ENCODE measurements at regions not wholly inside any gene's neighbourhood (a gene's known extent, or its start where the extent isn't known, plus 50 kb on each side); places are given as distances from the start of the nearest gene placed in this dataset.
"Not testable (repeated sequence)": the region's sequence is repeated elsewhere in the genome, so short reads cannot be mapped to it uniquely, and the experiment has no call there.

- H3K9me1 ChIP-seq (ENCODE audit: control insufficient read depth, extremely low read depth, insufficient read depth, low read length); H3K27me3 ChIP-seq (ENCODE audit: control insufficient read depth, extremely low read depth, insufficient read depth, low read length); H3K79me2 ChIP-seq (ENCODE audit: control insufficient read depth, insufficient read depth, low read length); H3K4me3 ChIP-seq (ENCODE audit: control insufficient read depth in 2 of 3, extremely low read depth in 1 of 3, insufficient read depth in 2 of 3, low read depth in 1 of 3, low read length in 3 of 3); H3K9me3 ChIP-seq (ENCODE audit: control insufficient read depth, low read depth, low read length); H3K36me3 ChIP-seq (ENCODE audit: control insufficient read depth in 2 of 2, extremely low read depth in 1 of 2, insufficient read depth in 2 of 2, low read length in 2 of 2); H3K27ac ChIP-seq (ENCODE audit: control insufficient read depth, insufficient read depth, low read length); FAIRE-seq; H3K4me1 ChIP-seq (ENCODE audit: control insufficient read depth, extremely low read depth, insufficient read depth, low read length); H2AFZ ChIP-seq (ENCODE audit: control insufficient read depth, low read length); H3K9ac ChIP-seq (ENCODE audit: control insufficient read depth, extremely low read depth, insufficient read depth, low read length); H4K20me1 ChIP-seq (ENCODE audit: control insufficient read depth, extremely low read depth, insufficient read depth, low read length); dilution Hi-C loops (cut with MboI; ENCODE audit: extremely low pct_ligation_motif_present, low sequenced_read_pairs); DNase-seq (ENCODE audit: low read depth, low spot score); H3K4me2 ChIP-seq (ENCODE audit: control insufficient read depth, extremely low read depth, insufficient read depth, low read depth, low read length): not testable (repeated sequence)
Observed at GRCh38 chr12:131658605-131659004, 52.3 kb upstream of the SFSWAP start.

- H3K27ac ChIP-seq (ENCODE audit: control insufficient read depth, insufficient read depth, low read length); H3K9me1 ChIP-seq (ENCODE audit: control insufficient read depth, extremely low read depth, insufficient read depth, low read length); FAIRE-seq; H3K36me3 ChIP-seq (ENCODE audit: control insufficient read depth in 2 of 2, extremely low read depth in 1 of 2, insufficient read depth in 2 of 2, low read length in 2 of 2); H3K4me1 ChIP-seq (ENCODE audit: control insufficient read depth, extremely low read depth, insufficient read depth, low read length); H3K9me3 ChIP-seq (ENCODE audit: control insufficient read depth, low read depth, low read length); dilution Hi-C loops (cut with MboI; ENCODE audit: extremely low pct_ligation_motif_present, low sequenced_read_pairs); DNase-seq (ENCODE audit: low read depth, low spot score); H3K79me2 ChIP-seq (ENCODE audit: control insufficient read depth, insufficient read depth, low read length); H3K4me3 ChIP-seq (ENCODE audit: control insufficient read depth in 2 of 3, extremely low read depth in 1 of 3, insufficient read depth in 2 of 3, low read depth in 1 of 3, low read length in 3 of 3); H3K27me3 ChIP-seq (ENCODE audit: control insufficient read depth, extremely low read depth, insufficient read depth, low read length); H2AFZ ChIP-seq (ENCODE audit: control insufficient read depth, low read length); H3K9ac ChIP-seq (ENCODE audit: control insufficient read depth, extremely low read depth, insufficient read depth, low read length); H4K20me1 ChIP-seq (ENCODE audit: control insufficient read depth, extremely low read depth, insufficient read depth, low read length); H3K4me2 ChIP-seq (ENCODE audit: control insufficient read depth, extremely low read depth, insufficient read depth, low read depth, low read length): not testable (repeated sequence)
Observed at GRCh38 chr12:131659484-131659883, 51.4 kb upstream of the SFSWAP start.

GRCh38 chr12:131659976-131660375, 50.9 kb upstream of the SFSWAP start:
- dilution Hi-C loops (cut with MboI; ENCODE audit: extremely low pct_ligation_motif_present, low sequenced_read_pairs); H3K4me2 ChIP-seq (ENCODE audit: control insufficient read depth, extremely low read depth, insufficient read depth, low read depth, low read length); H4K20me1 ChIP-seq (ENCODE audit: control insufficient read depth, extremely low read depth, insufficient read depth, low read length); H3K36me3 ChIP-seq (ENCODE audit: control insufficient read depth in 2 of 2, extremely low read depth in 1 of 2, insufficient read depth in 2 of 2, low read length in 2 of 2); DNase-seq (ENCODE audit: low read depth, low spot score); H3K9me3 ChIP-seq (ENCODE audit: control insufficient read depth, low read depth, low read length); H3K4me3 ChIP-seq (ENCODE audit: control insufficient read depth in 2 of 3, extremely low read depth in 1 of 3, insufficient read depth in 2 of 3, low read depth in 1 of 3, low read length in 3 of 3); H3K27ac ChIP-seq (ENCODE audit: control insufficient read depth, insufficient read depth, low read length); H3K9ac ChIP-seq (ENCODE audit: control insufficient read depth, extremely low read depth, insufficient read depth, low read length); H2AFZ ChIP-seq (ENCODE audit: control insufficient read depth, low read length); H3K4me1 ChIP-seq (ENCODE audit: control insufficient read depth, extremely low read depth, insufficient read depth, low read length); H3K27me3 ChIP-seq (ENCODE audit: control insufficient read depth, extremely low read depth, insufficient read depth, low read length); H3K9me1 ChIP-seq (ENCODE audit: control insufficient read depth, extremely low read depth, insufficient read depth, low read length); FAIRE-seq; H3K79me2 ChIP-seq (ENCODE audit: control insufficient read depth, insufficient read depth, low read length): not testable (repeated sequence)

- H3K27ac ChIP-seq (ENCODE audit: control insufficient read depth, insufficient read depth, low read length); H3K27me3 ChIP-seq (ENCODE audit: control insufficient read depth, extremely low read depth, insufficient read depth, low read length); H3K36me3 ChIP-seq (ENCODE audit: control insufficient read depth in 2 of 2, extremely low read depth in 1 of 2, insufficient read depth in 2 of 2, low read length in 2 of 2); H2AFZ ChIP-seq (ENCODE audit: control insufficient read depth, low read length); H4K20me1 ChIP-seq (ENCODE audit: control insufficient read depth, extremely low read depth, insufficient read depth, low read length); dilution Hi-C loops (cut with MboI; ENCODE audit: extremely low pct_ligation_motif_present, low sequenced_read_pairs); DNase-seq (ENCODE audit: low read depth, low spot score); H3K9me1 ChIP-seq (ENCODE audit: control insufficient read depth, extremely low read depth, insufficient read depth, low read length); H3K9me3 ChIP-seq (ENCODE audit: control insufficient read depth, low read depth, low read length); H3K4me1 ChIP-seq (ENCODE audit: control insufficient read depth, extremely low read depth, insufficient read depth, low read length); H3K79me2 ChIP-seq (ENCODE audit: control insufficient read depth, insufficient read depth, low read length); H3K4me2 ChIP-seq (ENCODE audit: control insufficient read depth, extremely low read depth, insufficient read depth, low read depth, low read length); H3K9ac ChIP-seq (ENCODE audit: control insufficient read depth, extremely low read depth, insufficient read depth, low read length); H3K4me3 ChIP-seq (ENCODE audit: control insufficient read depth in 2 of 3, extremely low read depth in 1 of 3, insufficient read depth in 2 of 3, low read depth in 1 of 3, low read length in 3 of 3); FAIRE-seq: not testable (repeated sequence)
Observed at GRCh38 chr12:131660401-131660800, 50.5 kb upstream of the SFSWAP start.

Small RNA genes in the stretch of these regions (small RNA-seq; reads per million reads assigned to genes)
- gene AC140063.1 (ENCODE audit: insufficient read length in 3 of 3, low read depth in 3 of 3, low replicate concordance in 1 of 3) (0 reads per million in 3 experiments), gene RNA5SP376 (ENCODE audit: insufficient read length in 3 of 3, low read depth in 3 of 3, low replicate concordance in 1 of 3) (0 reads per million in 3 experiments)

Measured in keratinocyte (primary cell).